SK-N-SH treated with all-trans-retinoic acid at 6 μM for 48 hours (cell line): ENCODE measurements at regions not wholly inside any gene's neighbourhood (a gene's known extent, or its start where the extent isn't known, plus 50 kb on each side); places are given as distances from the start of the nearest gene placed in this dataset.

Source experiments
- ATAC-seq: fragments of 200-7000 bp; cut with Tn5 transposase; 3 replicates; pipeline ENCODE4 v1.9.1; 2020; ENCODE audit warnings: mild to moderate bottlenecking, moderate library complexity
- ARNTL ChIP-seq: fragments of 450-650 bp; formaldehyde crosslinking; IDR thresholded peaks from 2 replicates; pipeline ENCODE4 v1.5.0; 2020; ENCODE audit warnings: low read depth, mild to moderate bottlenecking, moderate library complexity, borderline replicate concordance
- BACH2 ChIP-seq: fragments of 250-450 bp; sonication (Bioruptor Pico); IDR thresholded peaks from 2 replicates; pipeline ENCODE4 v1.9.0; 2021; ENCODE audit warnings: mild to moderate bottlenecking, borderline replicate concordance
- CSDC2 ChIP-seq: fragments of 250-450 bp; sonication (Bioruptor Pico); IDR thresholded peaks from 2 replicates; pipeline ENCODE4 v1.5.0; 2020; ENCODE audit warnings: mild to moderate bottlenecking, moderate library complexity
- ESRRG ChIP-seq: fragments of 250-450 bp; sonication (Bioruptor Pico); IDR thresholded peaks from 2 replicates; pipeline ENCODE4 v1.6.1; 2021; ENCODE audit warnings: mild to moderate bottlenecking
- ISL1 ChIP-seq: fragments of 250-450 bp; sonication (Bioruptor Pico); IDR thresholded peaks from 2 replicates; pipeline ENCODE4 v2.1.2; 2022; ENCODE audit warnings: mild to moderate bottlenecking, moderate library complexity
- OSR1 ChIP-seq: fragments of 250-450 bp; sonication (Bioruptor Pico); IDR thresholded peaks from 2 replicates; pipeline ENCODE4 v1.8.0; 2022; ENCODE audit warnings: moderate library complexity, mild to moderate bottlenecking, inconsistent platforms
- PPARA ChIP-seq: fragments of 250-450 bp; sonication (Bioruptor Pico); IDR thresholded peaks from 2 replicates; pipeline ENCODE4 v1.5.0; 2020; ENCODE audit warnings: mild to moderate bottlenecking, borderline replicate concordance
- RARB ChIP-seq: fragments of 250-450 bp; sonication (Bioruptor Pico); IDR thresholded peaks from 2 replicates; pipeline ENCODE4 v1.8.0; 2021; ENCODE audit warnings: mild to moderate bottlenecking, moderate library complexity
- SNAI2 ChIP-seq: fragments of 250-450 bp; sonication (Bioruptor Pico); IDR thresholded peaks from 2 replicates; pipeline ENCODE4 v1.5.0; 2020; ENCODE audit warnings: mild to moderate bottlenecking, moderate library complexity
- TCF4 ChIP-seq: fragments of 250-450 bp; sonication (Bioruptor Pico); IDR thresholded peaks from 2 replicates; pipeline ENCODE4 v1.8.0; 2021; ENCODE audit warnings: mild to moderate bottlenecking, moderate library complexity, borderline replicate concordance
- ZC3H10 ChIP-seq: fragments of 250-450 bp; sonication (Bioruptor Pico); IDR thresholded peaks from 2 replicates; pipeline ENCODE4 v1.5.1; 2021; ENCODE audit warnings: mild to moderate bottlenecking, moderate library complexity
- ZFP3 ChIP-seq: fragments of 250-450 bp; sonication (Bioruptor Pico); IDR thresholded peaks from 2 replicates; pipeline ENCODE4 v1.5.0; 2020; ENCODE audit warnings: mild to moderate bottlenecking, moderate library complexity
- ZNF565 ChIP-seq: fragments of 450-650 bp; formaldehyde crosslinking; conservative IDR thresholded peaks from 2 replicates; pipeline ENCODE4 v1.5.0; 2020; ENCODE audit warnings: low read depth, mild to moderate bottlenecking, moderate library complexity
- ZNF70 ChIP-seq: fragments of 450-650 bp; formaldehyde crosslinking; IDR thresholded peaks from 2 replicates; pipeline ENCODE4 v1.5.0; 2020; ENCODE audit warnings: mild to moderate bottlenecking, moderate library complexity
- ZNF8 ChIP-seq: fragments of 450-650 bp; formaldehyde crosslinking; IDR thresholded peaks from 2 replicates; pipeline ENCODE4 v1.5.0; 2020; ENCODE audit warnings: mild to moderate bottlenecking, moderate library complexity
- TF ChIP-seq, protein P1 (sequence below): fragments of 250-450 bp; sonication (Bioruptor Pico); IDR thresholded peaks from 2 replicates; pipeline ENCODE4 v1.5.1; 2020; ENCODE audit warnings: low read depth, mild to moderate bottlenecking, moderate library complexity
- TF ChIP-seq, protein P2 (sequence below): fragments of 250-450 bp; sonication (Bioruptor Pico); IDR thresholded peaks from 2 replicates; pipeline ENCODE4 v1.8.0; 2020; ENCODE audit warnings: mild to moderate bottlenecking, moderate library complexity, borderline replicate concordance
- TF ChIP-seq, protein P3 (sequence below): fragments of 250-450 bp; sonication (Bioruptor Pico); IDR thresholded peaks from 2 replicates; pipeline ENCODE4 v1.5.0; 2020; ENCODE audit warnings: mild to moderate bottlenecking, moderate library complexity
- TF ChIP-seq, protein P4 (sequence below): fragments of 250-450 bp; sonication (Bioruptor Pico); IDR thresholded peaks from 2 replicates; pipeline ENCODE4 v1.5.1; 2021; ENCODE audit warnings: mild to moderate bottlenecking, moderate library complexity
- TF ChIP-seq, protein P5 (sequence below): fragments of 250-450 bp; sonication (Bioruptor Pico); IDR thresholded peaks from 2 replicates; pipeline ENCODE4 v1.8.0; 2021; ENCODE audit warnings: low read depth, mild to moderate bottlenecking, moderate library complexity, borderline replicate concordance

DNA sequence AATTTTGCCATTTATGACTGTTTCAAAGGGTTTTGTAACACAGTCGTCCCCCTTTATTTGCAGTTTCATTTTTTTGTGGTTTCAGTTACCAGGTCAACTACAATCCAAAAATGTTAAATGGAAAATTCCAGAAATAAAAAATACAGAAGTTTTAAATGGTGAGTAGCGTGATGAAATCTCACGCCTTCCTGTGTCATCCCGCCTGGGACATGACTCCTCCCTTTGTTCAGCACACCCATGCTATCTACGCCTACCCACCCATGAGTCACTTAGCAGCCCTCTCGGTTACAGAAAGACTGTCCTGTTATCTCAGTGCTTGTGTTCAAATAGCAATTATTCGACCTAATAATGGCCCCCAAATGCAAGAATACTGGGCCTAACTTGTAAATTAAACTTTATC is 765.3 kb upstream of the ADAMTS16 start:
- TF ChIP-seq ZNF565 (CRISPR knock-in tag) (no peak), BACH2 (CRISPR knock-in tag) (no peak), ZFP3 (CRISPR knock-in tag) (no peak), ARNTL (no peak), ZNF8 (CRISPR knock-in tag) (no peak), ESRRG (no peak), SNAI2 (no peak), ZC3H10 (CRISPR knock-in tag) (no peak), PPARA (CRISPR knock-in tag) (no peak)
- TF ChIP-seq, protein P1, sequence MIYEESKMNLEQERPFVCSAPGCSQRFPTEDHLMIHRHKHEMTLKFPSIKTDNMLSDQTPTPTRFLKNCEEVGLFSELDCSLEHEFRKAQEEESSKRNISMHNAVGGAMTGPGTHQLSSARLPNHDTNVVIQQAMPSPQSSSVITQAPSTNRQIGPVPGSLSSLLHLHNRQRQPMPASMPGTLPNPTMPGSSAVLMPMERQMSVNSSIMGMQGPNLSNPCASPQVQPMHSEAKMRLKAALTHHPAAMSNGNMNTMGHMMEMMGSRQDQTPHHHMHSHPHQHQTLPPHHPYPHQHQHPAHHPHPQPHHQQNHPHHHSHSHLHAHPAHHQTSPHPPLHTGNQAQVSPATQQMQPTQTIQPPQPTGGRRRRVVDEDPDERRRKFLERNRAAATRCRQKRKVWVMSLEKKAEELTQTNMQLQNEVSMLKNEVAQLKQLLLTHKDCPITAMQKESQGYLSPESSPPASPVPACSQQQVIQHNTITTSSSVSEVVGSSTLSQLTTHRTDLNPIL (CRISPR knock-in tag): no peak
- TF ChIP-seq, protein P2, sequence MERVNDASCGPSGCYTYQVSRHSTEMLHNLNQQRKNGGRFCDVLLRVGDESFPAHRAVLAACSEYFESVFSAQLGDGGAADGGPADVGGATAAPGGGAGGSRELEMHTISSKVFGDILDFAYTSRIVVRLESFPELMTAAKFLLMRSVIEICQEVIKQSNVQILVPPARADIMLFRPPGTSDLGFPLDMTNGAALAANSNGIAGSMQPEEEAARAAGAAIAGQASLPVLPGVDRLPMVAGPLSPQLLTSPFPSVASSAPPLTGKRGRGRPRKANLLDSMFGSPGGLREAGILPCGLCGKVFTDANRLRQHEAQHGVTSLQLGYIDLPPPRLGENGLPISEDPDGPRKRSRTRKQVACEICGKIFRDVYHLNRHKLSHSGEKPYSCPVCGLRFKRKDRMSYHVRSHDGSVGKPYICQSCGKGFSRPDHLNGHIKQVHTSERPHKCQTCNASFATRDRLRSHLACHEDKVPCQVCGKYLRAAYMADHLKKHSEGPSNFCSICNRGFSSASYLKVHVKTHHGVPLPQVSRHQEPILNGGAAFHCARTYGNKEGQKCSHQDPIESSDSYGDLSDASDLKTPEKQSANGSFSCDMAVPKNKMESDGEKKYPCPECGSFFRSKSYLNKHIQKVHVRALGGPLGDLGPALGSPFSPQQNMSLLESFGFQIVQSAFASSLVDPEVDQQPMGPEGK (CRISPR knock-in tag): no peak
- TF ChIP-seq, protein P3, sequence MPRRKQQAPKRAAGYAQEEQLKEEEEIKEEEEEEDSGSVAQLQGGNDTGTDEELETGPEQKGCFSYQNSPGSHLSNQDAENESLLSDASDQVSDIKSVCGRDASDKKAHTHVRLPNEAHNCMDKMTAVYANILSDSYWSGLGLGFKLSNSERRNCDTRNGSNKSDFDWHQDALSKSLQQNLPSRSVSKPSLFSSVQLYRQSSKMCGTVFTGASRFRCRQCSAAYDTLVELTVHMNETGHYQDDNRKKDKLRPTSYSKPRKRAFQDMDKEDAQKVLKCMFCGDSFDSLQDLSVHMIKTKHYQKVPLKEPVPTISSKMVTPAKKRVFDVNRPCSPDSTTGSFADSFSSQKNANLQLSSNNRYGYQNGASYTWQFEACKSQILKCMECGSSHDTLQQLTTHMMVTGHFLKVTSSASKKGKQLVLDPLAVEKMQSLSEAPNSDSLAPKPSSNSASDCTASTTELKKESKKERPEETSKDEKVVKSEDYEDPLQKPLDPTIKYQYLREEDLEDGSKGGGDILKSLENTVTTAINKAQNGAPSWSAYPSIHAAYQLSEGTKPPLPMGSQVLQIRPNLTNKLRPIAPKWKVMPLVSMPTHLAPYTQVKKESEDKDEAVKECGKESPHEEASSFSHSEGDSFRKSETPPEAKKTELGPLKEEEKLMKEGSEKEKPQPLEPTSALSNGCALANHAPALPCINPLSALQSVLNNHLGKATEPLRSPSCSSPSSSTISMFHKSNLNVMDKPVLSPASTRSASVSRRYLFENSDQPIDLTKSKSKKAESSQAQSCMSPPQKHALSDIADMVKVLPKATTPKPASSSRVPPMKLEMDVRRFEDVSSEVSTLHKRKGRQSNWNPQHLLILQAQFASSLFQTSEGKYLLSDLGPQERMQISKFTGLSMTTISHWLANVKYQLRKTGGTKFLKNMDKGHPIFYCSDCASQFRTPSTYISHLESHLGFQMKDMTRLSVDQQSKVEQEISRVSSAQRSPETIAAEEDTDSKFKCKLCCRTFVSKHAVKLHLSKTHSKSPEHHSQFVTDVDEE (CRISPR knock-in tag): no peak

DNA sequence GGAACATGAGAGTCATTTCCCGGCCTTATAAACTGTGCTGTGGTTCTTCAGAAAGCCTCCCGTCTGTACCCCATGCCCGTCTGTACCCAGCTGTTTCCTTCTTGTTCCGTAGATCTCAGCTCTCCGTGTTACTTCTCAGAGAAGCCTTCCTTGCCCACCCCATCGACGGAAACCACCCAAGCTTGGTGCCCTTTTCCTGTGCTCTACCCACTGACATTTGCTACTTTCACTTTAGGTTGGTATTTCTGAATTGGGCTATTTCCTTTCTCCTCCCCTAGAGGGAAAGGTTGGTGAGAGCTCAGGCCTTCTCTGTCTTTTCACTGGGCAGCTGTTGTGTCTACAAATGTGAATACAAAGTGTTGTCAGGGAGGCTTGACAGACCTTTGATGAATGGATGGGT is 764.5 kb upstream of the ADAMTS16 start:
- TF ChIP-seq PPARA (CRISPR knock-in tag): no peak
- TF ChIP-seq ZFP3 (CRISPR knock-in tag): no peak
- TF ChIP-seq, protein P3 (CRISPR knock-in tag): no peak
- TF ChIP-seq ESRRG: no peak
- TF ChIP-seq ZNF70 (CRISPR knock-in tag): no peak
- no peak for TF ChIP-seq RARB (CRISPR knock-in tag)
- no peak for TF ChIP-seq ZC3H10 (CRISPR knock-in tag)
- TF ChIP-seq, protein P1 (CRISPR knock-in tag): no peak
- TF ChIP-seq, protein P4, sequence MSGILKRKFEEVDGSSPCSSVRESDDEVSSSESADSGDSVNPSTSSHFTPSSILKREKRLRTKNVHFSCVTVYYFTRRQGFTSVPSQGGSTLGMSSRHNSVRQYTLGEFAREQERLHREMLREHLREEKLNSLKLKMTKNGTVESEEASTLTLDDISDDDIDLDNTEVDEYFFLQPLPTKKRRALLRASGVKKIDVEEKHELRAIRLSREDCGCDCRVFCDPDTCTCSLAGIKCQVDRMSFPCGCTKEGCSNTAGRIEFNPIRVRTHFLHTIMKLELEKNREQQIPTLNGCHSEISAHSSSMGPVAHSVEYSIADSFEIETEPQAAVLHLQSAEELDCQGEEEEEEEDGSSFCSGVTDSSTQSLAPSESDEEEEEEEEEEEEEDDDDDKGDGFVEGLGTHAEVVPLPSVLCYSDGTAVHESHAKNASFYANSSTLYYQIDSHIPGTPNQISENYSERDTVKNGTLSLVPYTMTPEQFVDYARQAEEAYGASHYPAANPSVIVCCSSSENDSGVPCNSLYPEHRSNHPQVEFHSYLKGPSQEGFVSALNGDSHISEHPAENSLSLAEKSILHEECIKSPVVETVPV (CRISPR knock-in tag): no peak
- no peak for TF ChIP-seq ISL1
- TF ChIP-seq, protein P2 (CRISPR knock-in tag): no peak
- TF ChIP-seq ZNF8 (CRISPR knock-in tag): no peak
- TF ChIP-seq TCF4 (CRISPR knock-in tag): no peak
- TF ChIP-seq CSDC2 (CRISPR knock-in tag): no peak
- no peak for TF ChIP-seq OSR1 (CRISPR knock-in tag)
- TF ChIP-seq SNAI2: no peak
- no peak for TF ChIP-seq BACH2 (CRISPR knock-in tag)
- TF ChIP-seq, protein P5, sequence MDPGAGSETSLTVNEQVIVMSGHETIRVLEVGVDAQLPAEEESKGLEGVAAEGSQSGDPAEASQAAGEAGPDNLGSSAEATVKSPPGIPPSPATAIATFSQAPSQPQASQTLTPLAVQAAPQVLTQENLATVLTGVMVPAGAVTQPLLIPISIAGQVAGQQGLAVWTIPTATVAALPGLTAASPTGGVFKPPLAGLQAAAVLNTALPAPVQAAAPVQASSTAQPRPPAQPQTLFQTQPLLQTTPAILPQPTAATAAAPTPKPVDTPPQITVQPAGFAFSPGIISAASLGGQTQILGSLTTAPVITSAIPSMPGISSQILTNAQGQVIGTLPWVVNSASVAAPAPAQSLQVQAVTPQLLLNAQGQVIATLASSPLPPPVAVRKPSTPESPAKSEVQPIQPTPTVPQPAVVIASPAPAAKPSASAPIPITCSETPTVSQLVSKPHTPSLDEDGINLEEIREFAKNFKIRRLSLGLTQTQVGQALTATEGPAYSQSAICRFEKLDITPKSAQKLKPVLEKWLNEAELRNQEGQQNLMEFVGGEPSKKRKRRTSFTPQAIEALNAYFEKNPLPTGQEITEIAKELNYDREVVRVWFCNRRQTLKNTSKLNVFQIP (CRISPR knock-in tag): no peak
- TF ChIP-seq, all 23 proteins: peak for 0
- no peak for ATAC-seq

More for the DNA sequence above, 765.3 kb upstream of the ADAMTS16 start:
- no peak for ATAC-seq
